HUES64 (cell line): ENCODE measurements at regions not wholly inside any gene's neighbourhood (a gene's known extent, or its start where the extent isn't known, plus 50 kb on each side); places are given as distances from the start of the nearest gene placed in this dataset.
A peak's percentile ranks its signal among the peaks of the same experiment; 100 is the strongest.

Experiments used
- H3K27ac ChIP-seq: 2 replicates; pipeline ENCODE4 v1.7.0; 2013; ENCODE audit warnings: low read depth, low read length, inconsistent platforms
- H3K27me3 ChIP-seq: 2 replicates; pipeline ENCODE4 v1.6.1; 2013; ENCODE audit warnings: mild to moderate bottlenecking, low read length; ENCODE audit not compliant: insufficient read depth
- H3K36me3 ChIP-seq: 2 replicates; pipeline ENCODE4 v1.6.1; 2013; ENCODE audit warnings: mild to moderate bottlenecking, low read length; ENCODE audit not compliant: insufficient read depth
- H3K4me1 ChIP-seq: 2 replicates; pipeline ENCODE4 v1.6.1; 2013; ENCODE audit warnings: mild to moderate bottlenecking, low read length, moderate library complexity; ENCODE audit not compliant: insufficient read depth
- H3K4me3 ChIP-seq: 2 replicates; pipeline ENCODE4 v1.5.1; 2013; ENCODE audit warnings: mild to moderate bottlenecking, low read length, moderate library complexity
- H3K9ac ChIP-seq: 2 replicates; pipeline ENCODE4 v1.6.1; 2013; ENCODE audit warnings: mild to moderate bottlenecking, low read depth, low read length
- H3K9me3 ChIP-seq: 2 replicates; pipeline ENCODE4 v1.6.1; 2013; ENCODE audit warnings: low read depth, low read length; ENCODE audit not compliant: insufficient read depth
- WGBS: fragments of 150-250, 120-280 bp; methylation state at CpG from one replicate; pipeline ENCODE4 v1.1.7; 2013; ENCODE audit warnings: missing lambda C conversion rate; 5-methylcytosine and 5-hydroxymethylcytosine counted together

GRCh38 chr5:171629628-171630349, 155.8 kb upstream of the SMIM23 start:
- Histone ChIP-seq H3K9me3 (no peaks in the 10 kb centered on the region), H3K4me1 (peaks cover 1% of the 10 kb centered on the region; the same call in 1 of the 2 replicates), H3K27ac (no peak overlapping the region), H3K4me3 (peak overlapping the region; percentile 40), H3K9ac (no peak overlapping the region), H3K36me3 (no peaks in the 10 kb centered on the region), H3K27me3 (peaks cover 65% of the 10 kb centered on the region)
- 10% methylated on average over 28 of the region's 28 CpGs for WGBS

GRCh38 chr5:171630350-171631065, 155.1 kb upstream of the SMIM23 start:
- Histone ChIP-seq H3K27ac (no peak overlapping the region), H3K4me1 (no peaks in the 10 kb centered on the region), H3K27me3 (peaks cover 58% of the 10 kb centered on the region), H3K36me3 (no peaks in the 10 kb centered on the region), H3K4me3 (peak overlapping the region; percentile 38), H3K9ac (no peak overlapping the region), H3K9me3 (no peaks in the 10 kb centered on the region)
- 52% methylated on average over 11 of the region's 11 CpGs for WGBS

- H3K9me3 ChIP-seq = no peaks in the 10 kb centered on the region
- no peaks in the 10 kb centered on the region for H3K4me1 ChIP-seq
- H3K36me3 ChIP-seq = no peaks in the 10 kb centered on the region
- no peak overlapping the region for H3K4me3 ChIP-seq
- peaks cover 37% of the 10 kb centered on the region for H3K27me3 ChIP-seq
- WGBS = 95% methylated on average over 3 of the region's 3 CpGs
- no peak overlapping the region for H3K9ac ChIP-seq
- H3K27ac ChIP-seq = no peak overlapping the region
Measured at GRCh38 chr5:171632616-171633015, 153.0 kb upstream of the SMIM23 start.

- Histone ChIP-seq H3K4me1 (no peaks in the 10 kb centered on the region), H3K9me3 (no peaks in the 10 kb centered on the region), H3K9ac (no peak overlapping the region), H3K27ac (no peak overlapping the region), H3K4me3 (no peak overlapping the region), H3K27me3 (peaks cover 24% of the 10 kb centered on the region), H3K36me3 (no peaks in the 10 kb centered on the region)
- 85% methylated on average over 7 of the region's 7 CpGs for WGBS
Measured at GRCh38 chr5:171633776-171634470, 151.7 kb upstream of the SMIM23 start.

- Histone ChIP-seq H3K27ac (no peak overlapping the region), H3K9ac (no peak overlapping the region), H3K27me3 (peaks cover 18% of the 10 kb centered on the region), H3K4me3 (no peak overlapping the region), H3K4me1 (no peaks in the 10 kb centered on the region), H3K9me3 (no peaks in the 10 kb centered on the region), H3K36me3 (no peaks in the 10 kb centered on the region)
Measured at GRCh38 chr5:171634511-171634910, 151.1 kb upstream of the SMIM23 start.

- WGBS = 88% methylated on average over 2 of the region's 2 CpGs
- peaks cover 14% of the 10 kb centered on the region for H3K27me3 ChIP-seq
- H3K27ac ChIP-seq = no peak overlapping the region
- H3K9me3 ChIP-seq = no peaks in the 10 kb centered on the region
- no peaks in the 10 kb centered on the region for H3K36me3 ChIP-seq
- H3K4me1 ChIP-seq = no peaks in the 10 kb centered on the region
- no peak overlapping the region for H3K4me3 ChIP-seq
- H3K9ac ChIP-seq = no peak overlapping the region
Measured at GRCh38 chr5:171635028-171635427, 150.6 kb upstream of the SMIM23 start.

GRCh38 chr5:171635561-171636245, 149.9 kb upstream of the SMIM23 start:
- Histone ChIP-seq H3K9me3 (no peaks in the 10 kb centered on the region), H3K4me1 (no peaks in the 10 kb centered on the region), H3K4me3 (no peak overlapping the region), H3K9ac (no peak overlapping the region), H3K27me3 (peaks cover 8% of the 10 kb centered on the region), H3K27ac (no peak overlapping the region), H3K36me3 (no peaks in the 10 kb centered on the region)
- WGBS = 92% methylated on average over 8 of the region's 8 CpGs

- no peak overlapping the region for H3K4me3 ChIP-seq
- no peak overlapping the region for H3K27ac ChIP-seq
- H3K9ac ChIP-seq = no peak overlapping the region
- no peaks in the 10 kb centered on the region for H3K27me3 ChIP-seq
- H3K9me3 ChIP-seq = no peaks in the 10 kb centered on the region
- 84% methylated on average over 1 of the region's 1 CpG for WGBS
- H3K36me3 ChIP-seq = no peaks in the 10 kb centered on the region
- H3K4me1 ChIP-seq = no peaks in the 10 kb centered on the region
Measured at GRCh38 chr5:171637811-171638210, 147.8 kb upstream of the SMIM23 start.

- H3K4me1 ChIP-seq = peaks cover 3% of the 10 kb centered on the region; the same call in 1 of the 2 replicates
- H3K36me3 ChIP-seq = no peaks in the 10 kb centered on the region
- no peak overlapping the region for H3K9ac ChIP-seq
- 98% methylated on average over 4 of the region's 4 CpGs for WGBS
- H3K27ac ChIP-seq = no peak overlapping the region
- no peaks in the 10 kb centered on the region for H3K9me3 ChIP-seq
- H3K4me3 ChIP-seq = no peak overlapping the region
- no peaks in the 10 kb centered on the region for H3K27me3 ChIP-seq
Measured at GRCh38 chr5:171639205-171639621, 146.4 kb upstream of the SMIM23 start.

GRCh38 chr5:171639966-171640365, 145.7 kb upstream of the SMIM23 start:
- WGBS = 91% methylated on average over 4 of the region's 4 CpGs
- H3K27me3 ChIP-seq = no peaks in the 10 kb centered on the region
- no peak overlapping the region for H3K4me3 ChIP-seq
- no peak overlapping the region for H3K9ac ChIP-seq
- no peaks in the 10 kb centered on the region for H3K9me3 ChIP-seq
- H3K27ac ChIP-seq = no peak overlapping the region
- H3K36me3 ChIP-seq = no peaks in the 10 kb centered on the region
- H3K4me1 ChIP-seq = peaks cover 6% of the 10 kb centered on the region; the same call in 1 of the 2 replicates

GRCh38 chr5:171640480-171640879, 145.1 kb upstream of the SMIM23 start:
- Histone ChIP-seq H3K9ac (no peak overlapping the region), H3K27ac (no peak overlapping the region), H3K36me3 (no peaks in the 10 kb centered on the region), H3K27me3 (no peaks in the 10 kb centered on the region), H3K4me3 (no peak overlapping the region), H3K9me3 (no peaks in the 10 kb centered on the region), H3K4me1 (peaks cover 11% of the 10 kb centered on the region)
- WGBS = 88% methylated on average over 3 of the region's 3 CpGs
